Naive thymus-derived CD4-positive, alpha-beta T cell (primary cell): ENCODE measurements at regions not wholly inside any gene's neighbourhood (a gene's known extent, or its start where the extent isn't known, plus 50 kb on each side); places are given as distances from the start of the nearest gene placed in this dataset.
"Not testable (repeated sequence)": the region's sequence is repeated elsewhere in the genome, so short reads cannot be mapped to it uniquely, and the experiment has no call there.

Experiments
- ATAC-seq: fragments of 150-1000 bp; cut with Tn5 transposase; 2 replicates; pipeline ENCODE4 v1.10.0; 2021; ENCODE audit warnings: mild to moderate bottlenecking, moderate library complexity
- CTCF ChIA-PET: fragments of 350-600 bp; sonication (Branson Sonifier 250); formaldehyde crosslinking; loops from one replicate; lab custom pipeline; 2021; ENCODE audit warnings: antibody characterized with exemption; lab: Charles Lee
- POLR2A ChIA-PET: fragments of 350-600 bp; sonication (Branson Sonifier 250); formaldehyde crosslinking; loops from one replicate; lab custom pipeline; 2021; ENCODE audit warnings: antibody characterized with exemption, inconsistent platforms; lab: Charles Lee
- DNase-seq, 9 donors: peaks; one replicate each; pipeline versions ENCODE4 v3.0.0 to v3.0.0-alpha.2; 2020 to 2022; ENCODE audit warnings: mixed read lengths in 1 of 9
- H3K27ac ChIP-seq: one replicate; pipeline ENCODE4 v1.7.0; 2013; ENCODE audit warnings: mild to moderate bottlenecking, low read depth, low read length, moderate library complexity
- H3K27me3 ChIP-seq, 2 donors: one replicate each; pipeline ENCODE4 v1.7.0; 2013; ENCODE audit warnings: low read length in 2 of 2, mild to moderate bottlenecking in 2 of 2, moderate library complexity in 2 of 2; ENCODE audit not compliant: control insufficient read depth in 2 of 2, insufficient read depth in 2 of 2
- H3K36me3 ChIP-seq, 3 experiments: 1 replicate in 2 of 3; 2 replicates in 1 of 3; pipeline ENCODE4 v1.7.0; 2013; ENCODE audit warnings: low read length in 3 of 3, mild to moderate bottlenecking in 3 of 3, moderate library complexity in 1 of 3; ENCODE audit not compliant: insufficient read depth in 3 of 3, control insufficient read depth in 2 of 3
- H3K4me1 ChIP-seq, 2 donors: one replicate each; pipeline ENCODE4 v1.7.0; 2013; ENCODE audit warnings: low read length in 2 of 2, mild to moderate bottlenecking in 2 of 2, moderate library complexity in 1 of 2; ENCODE audit not compliant: control insufficient read depth in 2 of 2, insufficient read depth in 2 of 2
- H3K4me3 ChIP-seq: 2 replicates; pipeline ENCODE4 v1.7.0; 2013; ENCODE audit warnings: mild to moderate bottlenecking, low read length
- H3K9me3 ChIP-seq, 3 experiments: 1 replicate in 2 of 3; 2 replicates in 1 of 3; pipeline ENCODE4 v1.7.0; 2013; ENCODE audit warnings: low read length in 3 of 3; ENCODE audit not compliant: control insufficient read depth in 2 of 3
- H3K27ac Mint-ChIP-seq, 9 donors: one replicate each; pipeline ENCODE4 v1.8.0; 2020 to 2022; ENCODE audit warnings: mixed read lengths in 9 of 9, mild to moderate bottlenecking in 8 of 9, moderate library complexity in 5 of 9, inconsistent platforms in 2 of 9
- H3K27me3 Mint-ChIP-seq, 5 donors: one replicate each; pipeline ENCODE4 v1.8.0; 2021 to 2022; ENCODE audit warnings: mixed read lengths in 5 of 5, mild to moderate bottlenecking in 1 of 5
- H3K36me3 Mint-ChIP-seq, 5 donors: one replicate each; pipeline ENCODE4 v1.8.0; 2020 to 2022; ENCODE audit warnings: mixed read lengths in 5 of 5, mild to moderate bottlenecking in 3 of 5, inconsistent platforms in 1 of 5
- H3K4me1 Mint-ChIP-seq, 7 donors: one replicate each; pipeline ENCODE4 v1.8.0; 2020 to 2022; ENCODE audit warnings: mixed read lengths in 7 of 7, mild to moderate bottlenecking in 3 of 7, inconsistent platforms in 1 of 7
- H3K4me3 Mint-ChIP-seq, 10 donors: one replicate each; pipeline ENCODE4 v1.8.0; 2020 to 2022; ENCODE audit warnings: mild to moderate bottlenecking in 10 of 10, mixed read lengths in 10 of 10, moderate library complexity in 6 of 10, inconsistent platforms in 2 of 10
- H3K9me3 Mint-ChIP-seq, 11 donors: one replicate each; pipeline ENCODE4 v1.8.0; 2020 to 2022; ENCODE audit warnings: mixed read lengths in 11 of 11, mild to moderate bottlenecking in 4 of 11, inconsistent platforms in 1 of 11, moderate library complexity in 1 of 11
- intact Hi-C, 2 donors: fragments of 100-400 bp; cut with micrococcal nuclease; formaldehyde crosslinking; loops; one replicate each; pipeline ENCODE4 v1.15.1; 2023

DNA sequence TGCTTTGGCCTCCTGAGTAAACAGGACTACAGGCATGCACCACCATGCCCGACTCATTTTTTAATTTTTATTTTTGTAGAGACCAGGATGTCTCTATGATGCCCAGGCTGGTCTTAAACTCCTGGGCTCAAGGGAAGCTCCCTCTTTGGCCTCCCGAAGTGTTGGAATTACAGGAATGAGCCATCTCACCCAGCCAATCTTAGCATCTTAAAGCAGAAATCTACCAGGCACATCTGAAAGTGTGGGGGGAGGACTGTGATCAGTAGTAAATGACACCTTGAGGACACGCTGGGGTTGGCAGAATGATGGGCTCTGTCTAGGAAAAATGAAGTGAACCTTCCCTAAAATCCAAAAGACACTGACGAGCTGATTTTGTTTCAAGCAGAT, 149.2 kb downstream of the SPATA18 start:
- ATAC-seq, result no peak

GRCh38 chr4:52201715-52202114, 150.6 kb downstream of the SPATA18 start:
- no peaks in the 10 kb centered on the region for H3K36me3 Mint-ChIP-seq
- intact Hi-C loops, result no loop called here

More for the DNA sequence above, 149.2 kb downstream of the SPATA18 start:
- no peak overlapping the region for H3K4me3 ChIP-seq
- H3K27me3 Mint-ChIP-seq, result peaks cover 0 to 17% (median 0%) of the 10 kb centered on the region in 5 donors
- intact Hi-C loops, result no loop called here
- no peaks in the 10 kb centered on the region for H3K9me3 ChIP-seq
- H3K9me3 Mint-ChIP-seq, result peaks cover 0 to 7% (median 0%) of the 10 kb centered on the region in 11 donors
- H3K4me3 Mint-ChIP-seq, result no peak overlapping the region
- H3K27ac ChIP-seq, result no peak overlapping the region
- DNase-seq, result no peak
- CTCF ChIA-PET, result no interaction called here
- no peaks in the 10 kb centered on the region for H3K36me3 ChIP-seq
- H3K27ac Mint-ChIP-seq, result no peak overlapping the region
- no peaks in the 10 kb centered on the region for H3K4me1 ChIP-seq
- no peaks in the 10 kb centered on the region for H3K36me3 Mint-ChIP-seq
- no peaks in the 10 kb centered on the region for H3K27me3 ChIP-seq
- POLR2A ChIA-PET, result no interaction called here
- peaks cover 0 to 4% (median 0%) of the 10 kb centered on the region in 7 donors for H3K4me1 Mint-ChIP-seq

GRCh38 chr4:52202251-52202779, 151.2 kb downstream of the SPATA18 start:
- intact Hi-C loops, result no loop called here
- H3K36me3 ChIP-seq, result no peaks in the 10 kb centered on the region
- Mint-ChIP-seq H3K9me3 (peaks cover 0 to 10% (median 0%) of the 10 kb centered on the region in 11 donors), H3K27ac (no peak overlapping the region), H3K27me3 (peaks cover 0 to 5% (median 0%) of the 10 kb centered on the region in 5 donors), H3K4me3 (no peak overlapping the region), H3K4me1 (peaks cover 0 to 4% (median 0%) of the 10 kb centered on the region in 7 donors), H3K36me3 (no peaks in the 10 kb centered on the region)
- DNase-seq, result no peak
- H3K4me3 ChIP-seq, result no peak overlapping the region
- no peak overlapping the region for H3K27ac ChIP-seq
- no peaks in the 10 kb centered on the region for H3K4me1 ChIP-seq
- H3K9me3 ChIP-seq, result no peaks in the 10 kb centered on the region
- ChIA-PET POLR2A (no interaction called here), CTCF (no interaction called here)
- ATAC-seq, result no peak
- no peaks in the 10 kb centered on the region for H3K27me3 ChIP-seq

More at GRCh38 chr4:52201715-52202114, 150.6 kb downstream of the SPATA18 start:
- DNase-seq (no peak), ATAC-seq (no peak)
- peaks cover 0 to 5% (median 0%) of the 10 kb centered on the region in 5 donors for H3K27me3 Mint-ChIP-seq
- peaks cover 0 to 4% (median 0%) of the 10 kb centered on the region in 7 donors for H3K4me1 Mint-ChIP-seq
- Histone ChIP-seq H3K9me3 (no peaks in the 10 kb centered on the region), H3K4me1 (no peaks in the 10 kb centered on the region), H3K27ac (no peak overlapping the region), H3K36me3 (no peaks in the 10 kb centered on the region), H3K27me3 (no peaks in the 10 kb centered on the region), H3K4me3 (no peak overlapping the region)
- no peak overlapping the region for H3K4me3 Mint-ChIP-seq
- ChIA-PET POLR2A (no interaction called here), CTCF (no interaction called here)
- H3K9me3 Mint-ChIP-seq, result peaks cover 0 to 9% (median 0%) of the 10 kb centered on the region in 11 donors
- no peak overlapping the region for H3K27ac Mint-ChIP-seq

- H3K27ac Mint-ChIP-seq, result no peak overlapping the region
- CTCF ChIA-PET, result no interaction called here
- H3K4me3 Mint-ChIP-seq, result no peak overlapping the region
- POLR2A ChIA-PET, result no interaction called here
- peaks cover 0 to 10% (median 0%) of the 10 kb centered on the region in 11 donors for H3K9me3 Mint-ChIP-seq
- peaks cover 0 to 4% (median 0%) of the 10 kb centered on the region in 7 donors for H3K4me1 Mint-ChIP-seq
- Histone ChIP-seq H3K27ac (no peak overlapping the region), H3K27me3 (no peaks in the 10 kb centered on the region), H3K4me1 (no peaks in the 10 kb centered on the region), H3K4me3 (no peak overlapping the region), H3K9me3 (no peaks in the 10 kb centered on the region), H3K36me3 (no peaks in the 10 kb centered on the region)
- ATAC-seq (no peak), DNase-seq (no peak)
- H3K27me3 Mint-ChIP-seq, result no peaks in the 10 kb centered on the region
- intact Hi-C loops, result no loop called here
- H3K36me3 Mint-ChIP-seq, result no peaks in the 10 kb centered on the region
Observed at GRCh38 chr4:52202931-52203330, 151.8 kb downstream of the SPATA18 start.

- POLR2A ChIA-PET, result no interaction called here
- Mint-ChIP-seq H3K27me3 (no peaks in the 10 kb centered on the region), H3K9me3 (peaks cover 0 to 12% (median under 1%) of the 10 kb centered on the region in 11 donors), H3K36me3 (no peaks in the 10 kb centered on the region), H3K4me1 (peaks cover 0 to 4% (median 0%) of the 10 kb centered on the region in 7 donors), H3K27ac (no peak overlapping the region), H3K4me3 (no peak overlapping the region)
- intact Hi-C loops, result no loop called here
- no peaks in the 10 kb centered on the region for H3K36me3 ChIP-seq
- DNase-seq (no peak), ATAC-seq (no peak)
- H3K27me3 ChIP-seq, result no peaks in the 10 kb centered on the region
- no peak overlapping the region for H3K4me3 ChIP-seq
- H3K9me3 ChIP-seq, result no peaks in the 10 kb centered on the region
- CTCF ChIA-PET, result no interaction called here
- H3K27ac ChIP-seq, result no peak overlapping the region
- H3K4me1 ChIP-seq, result no peaks in the 10 kb centered on the region
Observed at GRCh38 chr4:52203351-52203750, 152.2 kb downstream of the SPATA18 start.

- Histone ChIP-seq H3K27me3 (no peaks in the 10 kb centered on the region), H3K4me1 (no peaks in the 10 kb centered on the region), H3K27ac (no peak overlapping the region), H3K4me3 (no peak overlapping the region), H3K36me3 (no peaks in the 10 kb centered on the region), H3K9me3 (no peaks in the 10 kb centered on the region)
- ATAC-seq (no peak), DNase-seq (no peak)
- ChIA-PET CTCF (no interaction called here), POLR2A (no interaction called here)
- no peak overlapping the region for H3K4me3 Mint-ChIP-seq
- intact Hi-C loops, result no loop called here
- H3K27me3 Mint-ChIP-seq, result no peaks in the 10 kb centered on the region
- H3K27ac Mint-ChIP-seq, result no peak overlapping the region
- H3K36me3 Mint-ChIP-seq, result no peaks in the 10 kb centered on the region
- peaks cover 0 to 12% (median 6%) of the 10 kb centered on the region in 11 donors for H3K9me3 Mint-ChIP-seq
- no peaks in the 10 kb centered on the region for H3K4me1 Mint-ChIP-seq
Observed at GRCh38 chr4:52204921-52205320, 153.8 kb downstream of the SPATA18 start.

- H3K9me3 ChIP-seq, CTCF ChIA-PET, H3K27me3 ChIP-seq, H3K36me3 ChIP-seq, H3K4me3 ChIP-seq, POLR2A ChIA-PET, H3K27me3 Mint-ChIP-seq, ATAC-seq, H3K4me1 ChIP-seq, H3K27ac Mint-ChIP-seq, H3K27ac ChIP-seq, DNase-seq, intact Hi-C loops, H3K36me3 Mint-ChIP-seq, H3K4me3 Mint-ChIP-seq, H3K4me1 Mint-ChIP-seq: not testable (repeated sequence)
- peaks cover 0 to 29% (median 7%) of the 10 kb centered on the region in 11 donors for H3K9me3 Mint-ChIP-seq
Observed at GRCh38 chr4:52207146-52207545, 156.0 kb downstream of the SPATA18 start.
